ENCODE measurements at regions not wholly inside any gene's neighbourhood (a gene's known extent, or its start where the extent isn't known, plus 50 kb on each side); places are given as distances from the start of the nearest gene placed in this dataset.
A peak's percentile ranks its signal among the peaks of the same experiment; 100 is the strongest.
"Not testable (repeated sequence)": the region's sequence is repeated elsewhere in the genome, so short reads cannot be mapped to it uniquely, and the experiment has no call there.

GRCh38 chr15:25624504-25625177 lies 185.8 kb upstream of the UBE3A start:
- peak; percentile 92 for DNase-seq (ENCODE audit: low read depth)

- no peak for DNase-seq (ENCODE audit: low read depth)
These were observed 184.9 kb upstream of the UBE3A start for GRCh38 chr15:25623708-25624107.

GRCh38 chr15:25620466-25620865 lies 181.6 kb upstream of the UBE3A start:
- no peak for DNase-seq (ENCODE audit: low read depth)

GRCh38 chr15:25619761-25620160 lies 180.9 kb upstream of the UBE3A start:
- peak; percentile 74 for DNase-seq (ENCODE audit: low read depth)

GRCh38 chr15:25619076-25619475 lies 180.3 kb upstream of the UBE3A start:
- no peak for DNase-seq (ENCODE audit: low read depth)

GRCh38 chr15:25618161-25618560 lies 179.3 kb upstream of the UBE3A start:
- DNase-seq (ENCODE audit: low read depth): no peak

GRCh38 chr15:25616471-25616870 lies 177.6 kb upstream of the UBE3A start:
- DNase-seq (ENCODE audit: low read depth): no peak

GRCh38 chr15:25613134-25613533 lies 174.3 kb upstream of the UBE3A start:
- DNase-seq (ENCODE audit: low read depth): no peak

GRCh38 chr15:25611603-25612002 lies 172.8 kb upstream of the UBE3A start:
- DNase-seq (ENCODE audit: low read depth): peak; percentile 9

- DNase-seq (ENCODE audit: low read depth): no peak
These were observed 170.5 kb upstream of the UBE3A start for GRCh38 chr15:25609371-25609770.

- no peak for DNase-seq (ENCODE audit: low read depth)
These were observed 170.1 kb upstream of the UBE3A start for GRCh38 chr15:25608926-25609325.

GRCh38 chr15:25605151-25605550 lies 166.3 kb upstream of the UBE3A start:
- no peak for DNase-seq (ENCODE audit: low read depth)

GRCh38 chr15:25600751-25601150 lies 161.9 kb upstream of the UBE3A start:
- DNase-seq (ENCODE audit: low read depth): no peak

GRCh38 chr15:25597571-25597970 lies 158.7 kb upstream of the UBE3A start:
- DNase-seq (ENCODE audit: low read depth): no peak

- peak; percentile 67 for DNase-seq (ENCODE audit: low read depth)
These were observed 158.1 kb upstream of the UBE3A start for GRCh38 chr15:25596644-25597562.

- DNase-seq (ENCODE audit: low read depth): no peak
These were observed 149.0 kb upstream of the UBE3A start for GRCh38 chr15:25587616-25588340.

- DNase-seq (ENCODE audit: low read depth): peak; percentile 43
These were observed 144.1 kb upstream of the UBE3A start for GRCh38 chr15:25582886-25583285.

GRCh38 chr15:25579127-25579526 lies 140.3 kb upstream of the UBE3A start:
- no peak for DNase-seq (ENCODE audit: low read depth)

GRCh38 chr15:25572191-25572590 lies 133.4 kb upstream of the UBE3A start:
- DNase-seq (ENCODE audit: low read depth): no peak

- peak; percentile 70 for DNase-seq (ENCODE audit: low read depth)
These were observed 129.9 kb upstream of the UBE3A start for GRCh38 chr15:25568751-25569150.

- not testable (repeated sequence) for DNase-seq (ENCODE audit: low read depth)
These were observed 127.7 kb upstream of the UBE3A start for GRCh38 chr15:25566545-25566944.

All from myocyte (in vitro differentiated cells).